CD8-positive, alpha-beta memory T cell (primary cell): ENCODE measurements at regions not wholly inside any gene's neighbourhood (a gene's known extent, or its start where the extent isn't known, plus 50 kb on each side); places are given as distances from the start of the nearest gene placed in this dataset.
"Not testable (repeated sequence)": the region's sequence is repeated elsewhere in the genome, so short reads cannot be mapped to it uniquely, and the experiment has no call there.

Source experiments
- CTCF ChIA-PET: fragments of 350-600 bp; sonication (Branson Sonifier 250); formaldehyde crosslinking; loops from one replicate; lab custom pipeline; 2021; ENCODE audit warnings: antibody characterized with exemption; lab: Charles Lee
- POLR2A ChIA-PET: fragments of 350-600 bp; sonication (Branson Sonifier 250); formaldehyde crosslinking; loops from one replicate; lab custom pipeline; 2021; ENCODE audit warnings: antibody characterized with exemption; lab: Charles Lee
- DNase-seq, 5 donors: peaks; one replicate each; pipeline versions ENCODE4 v3.0.0 to v3.0.0-alpha.2; 2020 to 2022; ENCODE audit warnings: mixed read lengths in 1 of 5
- H3K27ac ChIP-seq: one replicate; pipeline ENCODE4 v1.7.0; 2013; ENCODE audit warnings: low read depth, mild to moderate bottlenecking, low read length, moderate library complexity
- H3K27me3 ChIP-seq: 2 replicates; pipeline ENCODE4 v1.7.0; 2013; ENCODE audit warnings: low read length, mild to moderate bottlenecking; ENCODE audit not compliant: insufficient read depth, poor library complexity, severe bottlenecking
- H3K36me3 ChIP-seq: 2 replicates; pipeline ENCODE4 v1.7.0; 2013; ENCODE audit warnings: mild to moderate bottlenecking, low read length, moderate library complexity; ENCODE audit not compliant: insufficient read depth
- H3K4me1 ChIP-seq: 2 replicates; pipeline ENCODE4 v1.7.0; 2013; ENCODE audit warnings: mild to moderate bottlenecking, low read length, moderate library complexity; ENCODE audit not compliant: insufficient read depth
- H3K4me3 ChIP-seq: 2 replicates; pipeline ENCODE4 v1.7.0; 2013; ENCODE audit warnings: mild to moderate bottlenecking, low read length
- H3K9me3 ChIP-seq: 2 replicates; pipeline ENCODE4 v1.7.0; 2013; ENCODE audit warnings: mild to moderate bottlenecking, low read length
- H3K27ac Mint-ChIP-seq, 8 donors: one replicate each; pipeline ENCODE4 v1.8.0; 2020 to 2021; ENCODE audit warnings: mixed read lengths in 8 of 8, mild to moderate bottlenecking in 6 of 8, inconsistent platforms in 3 of 8, moderate library complexity in 3 of 8
- H3K27me3 Mint-ChIP-seq, 2 donors: one replicate each; pipeline ENCODE4 v1.8.0; 2020 to 2021; ENCODE audit warnings: mixed read lengths in 2 of 2, mild to moderate bottlenecking in 1 of 2, moderate library complexity in 1 of 2
- H3K36me3 Mint-ChIP-seq, 3 donors: one replicate each; pipeline ENCODE4 v1.8.0; 2020 to 2021; ENCODE audit warnings: mixed read lengths in 3 of 3, inconsistent platforms in 1 of 3, mild to moderate bottlenecking in 1 of 3
- H3K4me1 Mint-ChIP-seq, 3 donors: one replicate each; pipeline ENCODE4 v1.8.0; 2020 to 2021; ENCODE audit warnings: mixed read lengths in 3 of 3, inconsistent platforms in 1 of 3, mild to moderate bottlenecking in 1 of 3
- H3K4me3 Mint-ChIP-seq, 7 donors: one replicate each; pipeline ENCODE4 v1.8.0; 2020 to 2021; ENCODE audit warnings: mixed read lengths in 7 of 7, mild to moderate bottlenecking in 6 of 7, moderate library complexity in 4 of 7, inconsistent platforms in 2 of 7
- H3K9me3 Mint-ChIP-seq, 5 donors: one replicate each; pipeline ENCODE4 v1.8.0; 2020 to 2022; ENCODE audit warnings: mixed read lengths in 5 of 5, mild to moderate bottlenecking in 3 of 5, moderate library complexity in 2 of 5, inconsistent platforms in 1 of 5

- no peak for DNase-seq
- no peak overlapping the region for H3K4me3 Mint-ChIP-seq
- POLR2A ChIA-PET, result no interaction called here
- Histone ChIP-seq H3K36me3 (no peaks in the 10 kb centered on the region), H3K27ac (no peak overlapping the region), H3K27me3 (no peaks in the 10 kb centered on the region), H3K9me3 (no peaks in the 10 kb centered on the region), H3K4me3 (no peak overlapping the region), H3K4me1 (no peaks in the 10 kb centered on the region)
- H3K36me3 Mint-ChIP-seq, result no peaks in the 10 kb centered on the region
- H3K9me3 Mint-ChIP-seq, result no peaks in the 10 kb centered on the region
- H3K4me1 Mint-ChIP-seq, result no peaks in the 10 kb centered on the region
- H3K27ac Mint-ChIP-seq, result no peak overlapping the region
- no peaks in the 10 kb centered on the region for H3K27me3 Mint-ChIP-seq
- CTCF ChIA-PET, result no interaction called here
Observed at GRCh38 chr1:103441342-103441741, 84.2 kb upstream of the RNPC3 start.

DNA sequence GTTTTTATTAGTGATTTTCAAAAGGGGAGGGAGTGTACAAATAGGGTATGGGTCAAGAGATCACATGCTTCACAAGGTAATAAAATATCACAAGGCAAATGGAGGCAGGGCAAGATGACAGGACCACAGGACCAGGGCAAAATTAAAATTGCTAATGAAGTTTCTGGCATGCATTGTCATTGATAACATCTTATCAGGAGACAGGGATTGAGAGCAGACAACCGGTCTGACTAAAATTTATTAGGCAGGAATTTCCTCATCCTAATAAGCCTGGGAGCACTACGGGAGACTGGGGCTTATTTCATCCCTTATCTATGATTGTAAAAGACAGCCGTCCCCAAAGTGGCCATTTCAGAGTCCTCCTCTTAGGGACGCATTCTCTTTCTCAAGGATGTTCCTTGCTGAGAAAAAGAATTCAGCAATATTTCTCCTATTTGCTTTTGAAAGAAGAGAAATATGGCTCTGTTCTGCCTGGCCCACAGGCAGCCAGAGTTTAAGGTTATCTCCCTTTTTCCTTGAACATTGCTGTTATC lies 88.9 kb upstream of the RNPC3 start:
- CTCF ChIA-PET, H3K4me3 Mint-ChIP-seq, POLR2A ChIA-PET, H3K27me3 Mint-ChIP-seq, H3K4me1 Mint-ChIP-seq, H3K4me1 ChIP-seq, H3K27ac Mint-ChIP-seq, H3K36me3 ChIP-seq, DNase-seq, H3K27me3 ChIP-seq, H3K36me3 Mint-ChIP-seq, H3K27ac ChIP-seq, H3K9me3 Mint-ChIP-seq, H3K9me3 ChIP-seq, H3K4me3 ChIP-seq: not testable (repeated sequence)

GRCh38 chr1:103435443-103435842 lies 90.1 kb upstream of the RNPC3 start:
- no peak overlapping the region for H3K27ac ChIP-seq
- Mint-ChIP-seq H3K4me1 (no peaks in the 10 kb centered on the region), H3K27ac (no peak overlapping the region), H3K4me3 (no peak overlapping the region), H3K27me3 (no peaks in the 10 kb centered on the region), H3K9me3 (peaks cover 0 to 1% (median 0%) of the 10 kb centered on the region in 5 donors), H3K36me3 (no peaks in the 10 kb centered on the region)
- no peaks in the 10 kb centered on the region for H3K27me3 ChIP-seq
- no peaks in the 10 kb centered on the region for H3K9me3 ChIP-seq
- ChIA-PET POLR2A (no interaction called here), CTCF (no interaction called here)
- H3K4me3 ChIP-seq, result no peak overlapping the region
- no peaks in the 10 kb centered on the region for H3K36me3 ChIP-seq
- no peaks in the 10 kb centered on the region for H3K4me1 ChIP-seq
- DNase-seq, result no peak

DNA sequence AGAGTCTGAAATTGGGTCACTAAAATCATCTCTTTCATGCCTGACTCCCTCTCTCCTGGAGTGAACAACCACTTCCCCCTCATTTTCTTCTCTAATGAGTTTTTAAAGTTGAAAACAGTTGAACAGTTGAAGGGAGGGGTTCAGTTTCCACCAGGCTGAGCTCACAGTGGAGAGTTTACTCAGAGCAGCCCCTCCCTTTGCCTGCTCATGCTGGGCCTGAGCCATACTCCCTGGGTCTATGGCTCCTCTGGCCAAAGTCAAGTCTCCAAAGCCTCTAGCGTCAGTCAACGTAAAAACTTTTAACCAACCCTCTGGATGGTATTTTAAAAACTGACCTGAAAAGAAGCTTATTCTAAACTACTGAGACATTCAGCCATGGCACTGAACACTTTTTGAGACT lies 100.8 kb upstream of the RNPC3 start:
- Mint-ChIP-seq H3K4me1 (no peaks in the 10 kb centered on the region), H3K36me3 (no peaks in the 10 kb centered on the region), H3K27ac (no peak overlapping the region), H3K27me3 (no peaks in the 10 kb centered on the region), H3K4me3 (no peak overlapping the region), H3K9me3 (no peaks in the 10 kb centered on the region)
- POLR2A ChIA-PET, result no interaction called here
- CTCF ChIA-PET, result no interaction called here
- Histone ChIP-seq H3K4me1 (no peaks in the 10 kb centered on the region), H3K27ac (no peak overlapping the region), H3K4me3 (no peak overlapping the region), H3K27me3 (no peaks in the 10 kb centered on the region), H3K36me3 (no peaks in the 10 kb centered on the region), H3K9me3 (no peaks in the 10 kb centered on the region)
- DNase-seq, result no peak

DNA sequence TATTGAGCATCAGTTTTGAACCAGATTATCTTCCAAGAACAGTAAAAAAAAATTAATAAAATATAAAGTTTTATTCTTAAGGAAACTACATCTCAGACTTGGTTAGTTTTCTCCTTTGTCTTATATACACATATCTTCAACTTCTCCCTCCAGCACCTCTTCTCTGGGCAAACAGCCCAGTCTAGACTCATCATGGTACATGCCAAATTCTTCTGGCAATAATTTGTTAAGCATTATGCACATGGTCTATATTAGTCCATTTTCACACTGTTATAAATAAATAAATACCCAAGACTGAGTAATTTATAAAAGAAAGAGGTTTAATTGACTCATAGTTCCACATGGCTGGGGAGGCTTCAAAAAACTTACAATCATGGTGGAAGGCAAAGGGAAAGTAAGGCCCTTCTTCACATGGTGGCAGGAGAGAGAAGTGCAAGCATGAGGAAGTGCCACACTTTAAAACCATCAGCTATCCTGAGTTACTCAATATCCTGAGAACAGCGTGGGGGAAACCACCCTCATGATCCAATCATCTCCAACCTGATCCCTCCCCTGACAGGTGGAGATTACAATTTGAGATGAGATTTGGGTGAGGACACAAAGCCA lies 108.7 kb upstream of the RNPC3 start:
- DNase-seq, result no peak
- CTCF ChIA-PET, result no interaction called here

GRCh38 chr1:103387898-103388297 lies 137.6 kb upstream of the RNPC3 start:
- no peaks in the 10 kb centered on the region for H3K36me3 ChIP-seq
- DNase-seq, result no peak
- H3K27ac ChIP-seq, result no peak overlapping the region
- H3K4me3 ChIP-seq, result no peak overlapping the region
- no peaks in the 10 kb centered on the region for H3K9me3 ChIP-seq
- peaks cover 3 to 10% (median 5%) of the 10 kb centered on the region in 5 donors for H3K9me3 Mint-ChIP-seq
- peaks cover 0 to 1% of the 10 kb centered on the region in 2 donors for H3K27me3 Mint-ChIP-seq
- H3K36me3 Mint-ChIP-seq, result no peaks in the 10 kb centered on the region
- no peaks in the 10 kb centered on the region for H3K4me1 ChIP-seq
- ChIA-PET POLR2A (no interaction called here), CTCF (no interaction called here)
- H3K27me3 ChIP-seq, result no peaks in the 10 kb centered on the region
- no peak overlapping the region for H3K27ac Mint-ChIP-seq
- no peaks in the 10 kb centered on the region for H3K4me1 Mint-ChIP-seq
- H3K4me3 Mint-ChIP-seq, result no peak overlapping the region

More for the DNA sequence above, 108.7 kb upstream of the RNPC3 start:
- Histone ChIP-seq H3K36me3 (no peaks in the 10 kb centered on the region), H3K27ac (no peak overlapping the region), H3K4me3 (no peak overlapping the region), H3K4me1 (no peaks in the 10 kb centered on the region), H3K27me3 (no peaks in the 10 kb centered on the region), H3K9me3 (no peaks in the 10 kb centered on the region)
- POLR2A ChIA-PET, result no interaction called here
- Mint-ChIP-seq H3K4me1 (no peaks in the 10 kb centered on the region), H3K27me3 (no peaks in the 10 kb centered on the region), H3K4me3 (no peak overlapping the region), H3K9me3 (peaks cover 0 to 2% (median 0%) of the 10 kb centered on the region in 5 donors), H3K27ac (no peak overlapping the region), H3K36me3 (no peaks in the 10 kb centered on the region)

DNA sequence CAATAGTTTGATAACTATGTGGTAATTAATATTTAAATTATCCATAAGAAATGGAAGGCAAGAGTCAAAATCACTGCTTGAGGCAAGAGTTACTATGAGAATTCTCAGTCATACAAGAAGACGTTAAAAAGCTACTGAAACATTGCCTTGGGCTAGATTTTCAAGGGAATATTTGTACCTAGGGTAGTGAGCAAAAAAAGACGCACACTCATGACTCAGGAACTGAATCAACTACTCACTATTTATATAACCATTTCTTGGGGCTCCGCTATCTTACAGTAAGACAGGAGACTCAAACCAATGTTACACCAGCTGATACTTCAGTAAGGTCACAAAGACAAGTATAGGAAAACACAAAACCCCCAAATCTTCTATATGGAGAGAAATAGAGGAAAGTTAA lies 151.5 kb upstream of the RNPC3 start:
- peaks cover 0 to 5% (median 2%) of the 10 kb centered on the region in 5 donors for H3K9me3 Mint-ChIP-seq
- ChIA-PET POLR2A (no interaction called here), CTCF (no interaction called here)
- Histone ChIP-seq H3K36me3 (no peaks in the 10 kb centered on the region), H3K27me3 (no peaks in the 10 kb centered on the region), H3K27ac (no peak overlapping the region), H3K9me3 (no peaks in the 10 kb centered on the region), H3K4me3 (no peak overlapping the region), H3K4me1 (no peaks in the 10 kb centered on the region)
- no peak for DNase-seq
- H3K4me3 Mint-ChIP-seq, result no peak overlapping the region
- no peaks in the 10 kb centered on the region for H3K36me3 Mint-ChIP-seq
- H3K4me1 Mint-ChIP-seq, result no peaks in the 10 kb centered on the region
- H3K27me3 Mint-ChIP-seq, result no peaks in the 10 kb centered on the region
- H3K27ac Mint-ChIP-seq, result no peak overlapping the region

GRCh38 chr1:103372866-103373265 lies 152.6 kb upstream of the RNPC3 start:
- Mint-ChIP-seq H3K36me3 (no peaks in the 10 kb centered on the region), H3K4me1 (no peaks in the 10 kb centered on the region), H3K9me3 (peaks cover 0 to 3% (median under 1%) of the 10 kb centered on the region in 5 donors), H3K27me3 (no peaks in the 10 kb centered on the region), H3K27ac (no peak overlapping the region), H3K4me3 (no peak overlapping the region)
- Histone ChIP-seq H3K27me3 (no peaks in the 10 kb centered on the region), H3K9me3 (no peaks in the 10 kb centered on the region), H3K27ac (no peak overlapping the region), H3K4me3 (no peak overlapping the region), H3K36me3 (no peaks in the 10 kb centered on the region), H3K4me1 (no peaks in the 10 kb centered on the region)
- no peak for DNase-seq
- CTCF ChIA-PET, result no interaction called here
- POLR2A ChIA-PET, result no interaction called here
